B cell (primary cell): ENCODE measurements at regions not wholly inside any gene's neighbourhood (a gene's known extent, or its start where the extent isn't known, plus 50 kb on each side); places are given as distances from the start of the nearest gene placed in this dataset.

Experiments
- ATAC-seq: fragments of 200-7000 bp; cut with Tn5 transposase; one replicate; pipeline ENCODE4 v1.10.0; 2021; ENCODE audit warnings: low read depth, mild to moderate bottlenecking, moderate number of reproducible peaks, moderate library complexity
- CTCF ChIA-PET: fragments of 350-600 bp; sonication (Branson Sonifier 250); formaldehyde crosslinking; loops from one replicate; lab custom pipeline; 2021; ENCODE audit warnings: antibody characterized with exemption, inconsistent platforms; lab: Charles Lee
- POLR2A ChIA-PET: fragments of 350-600 bp; sonication (Branson Sonifier 250); formaldehyde crosslinking; loops from one replicate; lab custom pipeline; 2021; ENCODE audit warnings: antibody characterized with exemption; lab: Charles Lee
- DNase-seq: peaks from one replicate; pipeline ENCODE4 v3.0.0; 2013
- H2AFZ ChIP-seq: 2 replicates; pipeline ENCODE4 v1.6.1; 2012; ENCODE audit warnings: mild to moderate bottlenecking, low read depth, low read length; ENCODE audit not compliant: insufficient read depth, poor library complexity, severe bottlenecking
- H3K27ac ChIP-seq, 2 donors: 1 replicate in 1 of 2; 2 replicates in 1 of 2; pipeline ENCODE4 v1.5.1; 2012 to 2013; ENCODE audit warnings: low read length in 2 of 2, mild to moderate bottlenecking in 2 of 2, moderate library complexity in 1 of 2
- H3K27me3 ChIP-seq, 4 experiments: fragments of 200-600 bp in 1 of 4; sonication (generic) in 1 of 4; replicated peaks in 1 of 4; 1 replicate in 2 of 4; 2 replicates in 2 of 4; pipeline versions ENCODE4 v1.6.1 to v1.7.0; 2013 to 2016; ENCODE audit warnings: low read length in 3 of 4, mild to moderate bottlenecking in 2 of 4, mixed read lengths in 1 of 4, moderate library complexity in 1 of 4; ENCODE audit not compliant: insufficient read depth in 4 of 4, control insufficient read depth in 3 of 4; ENCODE audit errors: control extremely low read depth in 1 of 4
- H3K36me3 ChIP-seq, 2 experiments: replicated peaks in 1 of 2; 1 replicate in 1 of 2; 2 replicates in 1 of 2; pipeline versions ENCODE4 v1.6.1 to v1.7.1; 2013; ENCODE audit warnings: low read length in 1 of 2; ENCODE audit not compliant: insufficient read depth in 2 of 2, control insufficient read depth in 1 of 2; ENCODE audit errors: control extremely low read depth in 1 of 2, extremely low read depth in 1 of 2
- H3K4me1 ChIP-seq, 2 donors: fragments of 200-600 bp in 1 of 2; sonication (generic) in 1 of 2; 1 replicate in 1 of 2; 2 replicates in 1 of 2; pipeline versions ENCODE4 v1.5.1 to v1.6.1; 2013 to 2017; ENCODE audit warnings: low read length in 2 of 2; ENCODE audit not compliant: control insufficient read depth in 2 of 2, insufficient read depth in 2 of 2
- H3K4me2 ChIP-seq: replicated peaks from 2 replicates; pipeline ENCODE3; 2012; ENCODE audit warnings: mild to moderate bottlenecking, low read depth, low read length; ENCODE audit not compliant: poor library complexity, severe bottlenecking
- H3K4me3 ChIP-seq, 5 experiments: fragments of 200-600 bp in 1 of 5; sonication (generic) in 1 of 5; 1 replicate in 3 of 5; 2 replicates in 2 of 5; pipeline versions ENCODE4 v1.5.1 to v1.7.0; 2011 to 2016; ENCODE audit warnings: low read length in 4 of 5, mild to moderate bottlenecking in 4 of 5, low read depth in 2 of 5, control low read depth in 1 of 5, moderate library complexity in 1 of 5; ENCODE audit not compliant: insufficient read depth in 1 of 5; ENCODE audit errors: control extremely low read depth in 1 of 5, extremely low read depth in 1 of 5
- H3K79me2 ChIP-seq: fragments of 200-600 bp; sonication (generic); one replicate; pipeline ENCODE4 v1.6.0; 2016; ENCODE audit warnings: low read length; ENCODE audit not compliant: control insufficient read depth, insufficient read depth
- H3K9ac ChIP-seq: fragments of 200-600 bp; sonication (generic); 2 replicates; pipeline ENCODE4 v1.6.1; 2017; ENCODE audit warnings: mild to moderate bottlenecking, low read length, moderate library complexity
- H3K9me3 ChIP-seq, 3 donors: one replicate each; pipeline versions ENCODE4 v1.6.1 to v1.7.1; 2013; ENCODE audit warnings: low read length in 2 of 3; ENCODE audit not compliant: control insufficient read depth in 2 of 3, insufficient read depth in 1 of 3; ENCODE audit errors: control extremely low read depth in 1 of 3
- H4K20me1 ChIP-seq: 2 replicates; pipeline ENCODE4 v1.6.0; 2012; ENCODE audit warnings: mild to moderate bottlenecking, low read length; ENCODE audit not compliant: insufficient read depth, control insufficient read depth, poor library complexity, severe bottlenecking
- H3K27ac Mint-ChIP-seq: one replicate; pipeline ENCODE4 v1.8.0; 2021; ENCODE audit warnings: mixed read lengths
- H3K27me3 Mint-ChIP-seq: one replicate; pipeline ENCODE4 v1.8.0; 2021; ENCODE audit warnings: mixed read lengths
- H3K4me1 Mint-ChIP-seq: one replicate; pipeline ENCODE4 v1.8.0; 2021; ENCODE audit warnings: mixed read lengths
- H3K4me3 Mint-ChIP-seq: one replicate; pipeline ENCODE4 v1.8.0; 2021; ENCODE audit warnings: mixed read lengths
- H3K9me3 Mint-ChIP-seq: one replicate; pipeline ENCODE4 v1.8.0; 2022; ENCODE audit warnings: mixed read lengths; ENCODE audit not compliant: insufficient read depth
- CTCF ChIP-seq: fragments of 200-600 bp; IDR thresholded peaks from one replicate; pipeline ENCODE4 v1.8.0; 2022; ENCODE audit warnings: antibody characterized with exemption, mild to moderate bottlenecking
- EZH2 ChIP-seq: IDR thresholded peaks from 2 replicates; pipeline ENCODE4 v1.6.1; 2012; ENCODE audit warnings: borderline replicate concordance, low read depth, mild to moderate bottlenecking, moderate library complexity, low read length; ENCODE audit not compliant: insufficient read depth, poor library complexity, severe bottlenecking
- WGBS: methylation state at CpG from one replicate; pipeline ENCODE4 v1.1.5; 2013; ENCODE audit warnings: missing lambda C conversion rate; ENCODE audit not compliant: insufficient coverage; 5-methylcytosine and 5-hydroxymethylcytosine counted together
- intact Hi-C: fragments of 100-400 bp; cut with micrococcal nuclease; formaldehyde crosslinking; loops from one replicate; pipeline ENCODE4 v1.10.0; 2022

- no peaks in the 10 kb centered on the region for H3K27me3 ChIP-seq
- POLR2A ChIA-PET, result no interaction called here
- no peak for DNase-seq
- peaks cover 0 to 2% (median 0%) of the 10 kb centered on the region in 3 donors for H3K9me3 ChIP-seq
- H3K4me1 ChIP-seq, result no peaks in the 10 kb centered on the region
- no peaks in the 10 kb centered on the region for H4K20me1 ChIP-seq
- H3K27ac ChIP-seq, result no peak overlapping the region
- H3K36me3 ChIP-seq, result no peaks in the 10 kb centered on the region
- CTCF ChIA-PET, result no interaction called here
- Mint-ChIP-seq H3K4me1 (no peaks in the 10 kb centered on the region), H3K9me3 (no peaks in the 10 kb centered on the region), H3K4me3 (no peak overlapping the region), H3K27me3 (no peaks in the 10 kb centered on the region), H3K27ac (no peak overlapping the region)
- H3K4me2 ChIP-seq, result no peak overlapping the region
- H3K79me2 ChIP-seq, result no peaks in the 10 kb centered on the region
- TF ChIP-seq EZH2, result no peak
- no peak for TF ChIP-seq CTCF
- no CpG with 5 or more reads among the region's 2 CpGs for WGBS
- H3K4me3 ChIP-seq, result no peak overlapping the region
- ATAC-seq, result no peak
- no peak overlapping the region for H2AFZ ChIP-seq
- H3K9ac ChIP-seq, result no peak overlapping the region
- intact Hi-C loops, result no loop called here
These were observed 141.1 kb downstream of the DISP1 start for GRCh38 chr1:222955964-222956363.

GRCh38 chr1:222956601-222957000 is 141.8 kb downstream of the DISP1 start:
- H3K4me3 Mint-ChIP-seq, result no peak overlapping the region
- H3K9ac ChIP-seq, result no peak overlapping the region
- H3K27me3 Mint-ChIP-seq, result no peaks in the 10 kb centered on the region
- ATAC-seq, result no peak
- CTCF ChIA-PET, result no interaction called here
- H3K9me3 ChIP-seq, result peaks cover 0 to 2% (median 0%) of the 10 kb centered on the region in 3 donors
- H3K79me2 ChIP-seq, result no peaks in the 10 kb centered on the region
- H3K27ac ChIP-seq, result no peak overlapping the region
- H3K27ac Mint-ChIP-seq, result no peak overlapping the region
- H2AFZ ChIP-seq, result no peak overlapping the region
- no peak overlapping the region for H3K4me2 ChIP-seq
- intact Hi-C loops, result no loop called here
- H3K9me3 Mint-ChIP-seq, result no peaks in the 10 kb centered on the region
- DNase-seq, result no peak
- H3K4me1 Mint-ChIP-seq, result no peaks in the 10 kb centered on the region
- POLR2A ChIA-PET, result no interaction called here
- no peaks in the 10 kb centered on the region for H4K20me1 ChIP-seq
- no peak overlapping the region for H3K4me3 ChIP-seq
- no peaks in the 10 kb centered on the region for H3K36me3 ChIP-seq
- no peaks in the 10 kb centered on the region for H3K27me3 ChIP-seq
- no peaks in the 10 kb centered on the region for H3K4me1 ChIP-seq
- TF ChIP-seq CTCF (no peak), EZH2 (no peak)
